Endothelial cell (in vitro differentiated cells): ENCODE measurements at regions not wholly inside any gene's neighbourhood (a gene's known extent, or its start where the extent isn't known, plus 50 kb on each side); places are given as distances from the start of the nearest gene placed in this dataset.

Experiments used
- DNase-seq: peaks from one replicate; pipeline ENCODE4 v3.0.0; 2021; ENCODE audit warnings: low spot score
- H3K27ac Mint-ChIP-seq: one replicate; pipeline ENCODE4 v1.8.0; 2021; ENCODE audit warnings: mixed read lengths, inconsistent platforms; ENCODE audit not compliant: unreplicated experiment
- H3K27me3 Mint-ChIP-seq: one replicate; pipeline ENCODE4 v1.8.0; 2021; ENCODE audit warnings: mild to moderate bottlenecking, moderate library complexity, mixed read lengths, inconsistent platforms; ENCODE audit not compliant: unreplicated experiment
- H3K36me3 Mint-ChIP-seq: one replicate; pipeline ENCODE4 v1.8.0; 2021; ENCODE audit warnings: mild to moderate bottlenecking, low read depth, mixed read lengths, inconsistent platforms; ENCODE audit not compliant: unreplicated experiment
- H3K4me1 Mint-ChIP-seq: one replicate; pipeline ENCODE4 v1.8.0; 2021; ENCODE audit warnings: mild to moderate bottlenecking, mixed read lengths, inconsistent platforms; ENCODE audit not compliant: unreplicated experiment
- H3K4me3 Mint-ChIP-seq: one replicate; pipeline ENCODE4 v1.8.0; 2021; ENCODE audit warnings: mild to moderate bottlenecking, mixed read lengths, inconsistent platforms; ENCODE audit not compliant: unreplicated experiment
- H3K9me3 Mint-ChIP-seq: one replicate; pipeline ENCODE4 v1.8.0; 2021; ENCODE audit warnings: mixed read lengths, inconsistent platforms; ENCODE audit not compliant: unreplicated experiment
- TF ChIP-seq, protein P1 (sequence below): fragments of 200-600 bp; sonication (generic); IDR thresholded peaks from one replicate; pipeline ENCODE4 v1.5.0; 2021; ENCODE audit warnings: antibody characterized with exemption; ENCODE audit not compliant: unreplicated experiment

DNA sequence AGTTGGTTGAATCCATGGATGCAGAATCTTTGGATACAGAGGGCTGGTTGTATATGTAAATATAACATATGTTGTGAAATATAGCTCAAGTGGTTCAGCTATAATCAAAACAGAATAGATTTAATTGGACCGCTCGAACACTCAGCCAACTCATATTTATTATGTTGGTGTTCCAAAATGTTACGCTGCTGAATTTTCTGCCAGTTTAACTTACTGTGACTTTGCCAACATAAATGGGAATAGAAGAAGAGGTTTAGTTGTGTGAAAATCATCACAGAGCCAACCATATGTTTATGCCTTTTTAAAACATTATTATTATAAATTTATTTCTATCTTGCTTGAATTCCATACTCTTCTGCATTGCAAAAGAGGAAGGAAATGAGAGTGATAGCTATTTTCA, 178.2 kb upstream of the FBXL7 start:
- TF ChIP-seq, protein P1, sequence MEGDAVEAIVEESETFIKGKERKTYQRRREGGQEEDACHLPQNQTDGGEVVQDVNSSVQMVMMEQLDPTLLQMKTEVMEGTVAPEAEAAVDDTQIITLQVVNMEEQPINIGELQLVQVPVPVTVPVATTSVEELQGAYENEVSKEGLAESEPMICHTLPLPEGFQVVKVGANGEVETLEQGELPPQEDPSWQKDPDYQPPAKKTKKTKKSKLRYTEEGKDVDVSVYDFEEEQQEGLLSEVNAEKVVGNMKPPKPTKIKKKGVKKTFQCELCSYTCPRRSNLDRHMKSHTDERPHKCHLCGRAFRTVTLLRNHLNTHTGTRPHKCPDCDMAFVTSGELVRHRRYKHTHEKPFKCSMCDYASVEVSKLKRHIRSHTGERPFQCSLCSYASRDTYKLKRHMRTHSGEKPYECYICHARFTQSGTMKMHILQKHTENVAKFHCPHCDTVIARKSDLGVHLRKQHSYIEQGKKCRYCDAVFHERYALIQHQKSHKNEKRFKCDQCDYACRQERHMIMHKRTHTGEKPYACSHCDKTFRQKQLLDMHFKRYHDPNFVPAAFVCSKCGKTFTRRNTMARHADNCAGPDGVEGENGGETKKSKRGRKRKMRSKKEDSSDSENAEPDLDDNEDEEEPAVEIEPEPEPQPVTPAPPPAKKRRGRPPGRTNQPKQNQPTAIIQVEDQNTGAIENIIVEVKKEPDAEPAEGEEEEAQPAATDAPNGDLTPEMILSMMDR = no peak
- Mint-ChIP-seq H3K36me3 (no peaks in the 10 kb centered on the region), H3K27ac (no peak overlapping the region), H3K9me3 (no peaks in the 10 kb centered on the region), H3K27me3 (no peaks in the 10 kb centered on the region), H3K4me1 (no peaks in the 10 kb centered on the region), H3K4me3 (no peak overlapping the region)
- no peak for DNase-seq

DNA sequence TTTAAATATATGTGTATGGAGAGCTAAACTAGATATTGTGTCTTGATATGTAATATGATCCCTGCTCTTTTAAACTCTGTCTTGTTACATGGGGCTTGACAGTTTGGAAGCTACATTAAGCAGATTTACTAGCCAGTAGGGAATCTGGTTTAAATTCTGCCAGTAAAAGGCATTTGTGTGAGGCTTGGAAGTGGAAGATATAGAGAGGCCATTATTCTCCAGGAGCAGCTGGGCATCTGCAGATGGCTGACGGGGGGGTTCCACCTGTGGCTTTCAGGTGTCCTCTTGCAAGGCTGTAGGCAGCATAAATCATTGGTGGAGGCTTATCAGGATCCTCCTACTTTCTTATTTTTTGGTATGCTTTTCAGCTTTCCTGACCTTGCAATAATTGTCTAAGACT, 179.1 kb upstream of the FBXL7 start:
- TF ChIP-seq, protein P1 = no peak
- H3K4me1 Mint-ChIP-seq = no peaks in the 10 kb centered on the region
- no peak overlapping the region for H3K4me3 Mint-ChIP-seq
- H3K27ac Mint-ChIP-seq = no peak overlapping the region
- H3K27me3 Mint-ChIP-seq = no peaks in the 10 kb centered on the region
- no peaks in the 10 kb centered on the region for H3K36me3 Mint-ChIP-seq
- no peaks in the 10 kb centered on the region for H3K9me3 Mint-ChIP-seq
- no peak for DNase-seq

DNA sequence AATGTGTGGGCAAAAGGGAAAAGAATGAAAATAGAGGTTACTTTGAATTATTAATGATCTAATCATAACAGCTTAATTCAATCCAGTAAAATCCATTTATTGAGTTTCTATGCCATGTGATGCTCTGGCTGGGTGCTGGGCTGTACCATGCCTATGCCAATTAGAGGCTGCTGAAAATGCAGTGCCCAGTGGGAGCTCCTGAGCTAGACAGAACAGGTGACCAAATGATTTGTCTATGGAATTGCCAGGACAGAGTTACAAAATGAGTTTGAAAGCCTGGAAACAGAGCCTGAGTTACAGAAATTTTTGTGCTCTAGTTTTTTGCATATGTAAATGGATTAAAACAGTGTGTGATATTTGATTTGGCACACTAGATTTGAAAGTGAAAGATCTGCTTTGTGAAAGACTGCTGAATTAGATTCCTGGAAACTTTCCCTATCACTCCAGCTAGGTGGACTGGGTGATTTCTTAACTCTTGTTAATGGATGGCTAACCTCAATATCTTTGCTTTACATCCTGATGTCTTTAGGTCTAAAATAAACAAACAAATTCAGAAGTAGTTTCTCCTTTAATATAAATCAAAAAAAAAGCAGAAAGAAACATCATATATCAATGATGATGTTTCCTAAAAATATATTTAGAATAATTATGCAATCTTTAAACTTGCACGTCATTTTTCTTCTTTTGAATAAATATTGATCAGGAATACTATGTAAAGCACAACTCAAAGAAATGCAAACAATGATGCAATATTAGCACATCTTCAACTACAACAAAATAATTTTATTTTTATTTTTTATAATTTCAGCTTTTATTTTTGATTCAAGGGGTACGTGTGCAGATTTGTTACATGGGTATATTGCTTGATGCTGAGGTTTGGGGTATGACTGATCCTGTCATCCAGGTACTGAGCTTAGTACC, 194.8 kb upstream of the FBXL7 start:
- no peak overlapping the region for H3K4me3 Mint-ChIP-seq
- TF ChIP-seq, protein P1 = no peak
- no peaks in the 10 kb centered on the region for H3K4me1 Mint-ChIP-seq
- no peak for DNase-seq
- H3K27me3 Mint-ChIP-seq = peaks cover 3% of the 10 kb centered on the region
- H3K27ac Mint-ChIP-seq = no peak overlapping the region
- no peaks in the 10 kb centered on the region for H3K36me3 Mint-ChIP-seq
- no peaks in the 10 kb centered on the region for H3K9me3 Mint-ChIP-seq

DNA sequence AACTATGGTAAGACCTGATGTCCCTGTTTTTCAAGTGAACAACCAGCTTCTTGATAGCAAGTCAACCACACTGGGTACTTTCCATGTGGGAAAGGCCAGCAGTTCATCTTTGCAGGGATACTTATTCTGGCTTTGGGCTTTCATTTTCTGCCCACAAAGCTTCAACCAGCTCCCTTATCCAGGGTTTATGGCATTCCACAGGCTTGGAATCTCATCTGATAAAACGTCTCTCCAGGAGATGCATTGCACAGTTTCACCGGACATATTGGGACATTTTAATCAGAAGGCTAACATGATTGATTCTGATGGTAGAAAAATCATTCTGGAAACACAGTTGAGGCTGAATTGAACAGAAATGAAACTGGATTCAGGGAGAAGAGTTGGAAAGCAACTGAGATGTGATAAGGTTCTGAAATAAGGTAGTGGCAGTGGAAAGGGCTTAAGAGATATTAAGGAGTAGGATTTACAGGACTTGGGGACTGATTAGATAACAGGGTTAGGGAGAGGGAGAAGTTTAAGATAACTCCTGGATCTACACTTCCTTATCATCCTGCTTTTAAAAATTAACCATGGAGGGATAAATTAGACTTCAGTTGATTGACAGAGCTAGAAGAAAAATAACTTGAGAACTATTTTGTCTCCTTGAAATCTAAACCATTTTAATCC, 195.8 kb upstream of the FBXL7 start:
- TF ChIP-seq, protein P1 = no peak
- no peaks in the 10 kb centered on the region for H3K9me3 Mint-ChIP-seq
- no peak overlapping the region for H3K27ac Mint-ChIP-seq
- H3K4me1 Mint-ChIP-seq = no peaks in the 10 kb centered on the region
- H3K27me3 Mint-ChIP-seq = peaks cover 3% of the 10 kb centered on the region
- DNase-seq = no peak
- H3K36me3 Mint-ChIP-seq = no peaks in the 10 kb centered on the region
- no peak overlapping the region for H3K4me3 Mint-ChIP-seq

DNA sequence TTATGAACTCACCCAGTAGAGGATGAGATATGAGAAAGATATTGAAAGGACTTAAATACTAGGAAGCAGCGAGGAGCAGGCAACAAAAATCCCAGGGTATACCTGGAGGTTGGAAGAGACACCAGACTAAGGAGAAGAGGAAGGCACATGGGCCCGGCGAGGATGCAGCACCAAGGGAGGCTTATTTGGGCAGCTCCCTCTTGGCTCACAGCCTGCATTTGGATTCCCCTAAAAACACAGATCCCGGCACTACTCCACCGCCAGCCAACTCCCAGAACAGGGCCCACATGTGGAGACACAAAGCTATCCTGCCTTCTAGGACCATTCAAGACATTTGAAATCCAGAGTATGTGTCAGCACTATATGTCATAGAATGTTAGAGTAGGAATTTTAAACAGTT, 199.8 kb upstream of the FBXL7 start:
- DNase-seq = no peak
- no peaks in the 10 kb centered on the region for H3K9me3 Mint-ChIP-seq
- H3K27me3 Mint-ChIP-seq = peaks cover 3% of the 10 kb centered on the region
- no peaks in the 10 kb centered on the region for H3K4me1 Mint-ChIP-seq
- no peak overlapping the region for H3K4me3 Mint-ChIP-seq
- no peak overlapping the region for H3K27ac Mint-ChIP-seq
- no peaks in the 10 kb centered on the region for H3K36me3 Mint-ChIP-seq
- TF ChIP-seq, protein P1 = no peak
